Vagina (tissue), 2 donors: ENCODE measurements at regions not wholly inside any gene's neighbourhood (a gene's known extent, or its start where the extent isn't known, plus 50 kb on each side); places are given as distances from the start of the nearest gene placed in this dataset.

ENCODE experiments used
- DNase-seq, 2 donors: peaks; one replicate each; pipeline ENCODE4 v3.0.0-alpha.2; 2017; ENCODE audit errors: extremely low spot score in 2 of 2
- H3K27ac ChIP-seq: fragments of 200-600 bp; sonication (generic); one replicate; pipeline ENCODE4 v1.5.1; 2019
- H3K27me3 ChIP-seq: fragments of 200-600 bp; sonication (generic); one replicate; pipeline ENCODE4 v1.5.1; 2019
- H3K36me3 ChIP-seq, 2 donors: fragments of 200-600 bp; sonication (generic); one replicate each; pipeline ENCODE4 v1.5.1; 2017 to 2019
- H3K4me1 ChIP-seq: fragments of 200-600 bp; sonication (generic); one replicate; pipeline ENCODE4 v1.5.1; 2019
- H3K4me3 ChIP-seq, 2 donors: fragments of 200-600 bp; sonication (generic); 1 replicate in 1 of 2; 2 replicates in 1 of 2; pipeline ENCODE4 v1.5.1; 2016 to 2019
- H3K9me3 ChIP-seq: fragments of 200-600 bp; sonication (generic); one replicate; pipeline ENCODE4 v1.5.1; 2019
- CTCF ChIP-seq, 3 experiments: fragments of 450-650 bp in 2 of 3; fragments of 200-600 bp in 1 of 3; sonication (generic) in 1 of 3; IDR thresholded peaks; one replicate each; pipeline ENCODE4 v1.5.1; 2017 to 2019; ENCODE audit warnings: antibody characterized with exemption in 3 of 3, mild to moderate bottlenecking in 2 of 3, moderate library complexity in 2 of 3
- POLR2A ChIP-seq, 2 donors: fragments of 450-650 bp; IDR thresholded peaks; one replicate each; pipeline ENCODE4 v1.6.1; 2017; ENCODE audit warnings: antibody characterized with exemption in 2 of 2, mild to moderate bottlenecking in 2 of 2, moderate library complexity in 2 of 2
- POLR2AphosphoS5 ChIP-seq, 2 donors: sonication (generic); formaldehyde crosslinking; IDR thresholded peaks; one replicate each; pipeline ENCODE4 v1.9.0; 2017; ENCODE audit warnings: antibody characterized with exemption in 2 of 2, mild to moderate bottlenecking in 2 of 2, low read depth in 1 of 2; ENCODE audit not compliant: insufficient read depth in 1 of 2
- intact Hi-C: fragments of 100-400 bp; cut with DNase I; formaldehyde crosslinking; loops from one replicate; pipeline ENCODE4 v1.15.1; 2023

GRCh38 chr2:128506534-128506933 is 187.9 kb upstream of the HS6ST1 start:
- TF ChIP-seq CTCF (IDR thresholded peaks at IDR 0.05): no peak
- TF ChIP-seq POLR2AphosphoS5 (IDR thresholded peaks at IDR 0.05; ENCODE audit: insufficient read depth in 1 of 2, low read depth in 1 of 2): no peak
- TF ChIP-seq POLR2A (IDR thresholded peaks at IDR 0.05): no peak
- no peak overlapping the region for H3K4me3 ChIP-seq
- no peaks in the 10 kb centered on the region for H3K9me3 ChIP-seq
- no peaks in the 10 kb centered on the region for H3K27me3 ChIP-seq
- no peak overlapping the region for H3K27ac ChIP-seq
- intact Hi-C loops: no loop called here
- no peaks in the 10 kb centered on the region for H3K4me1 ChIP-seq
- no peaks in the 10 kb centered on the region for H3K36me3 ChIP-seq
- DNase-seq: no peak

GRCh38 chr2:128510701-128511397 is 192.2 kb upstream of the HS6ST1 start:
- no peaks in the 10 kb centered on the region for H3K9me3 ChIP-seq
- no peaks in the 10 kb centered on the region for H3K36me3 ChIP-seq
- no peak overlapping the region for H3K4me3 ChIP-seq
- no peaks in the 10 kb centered on the region for H3K4me1 ChIP-seq
- intact Hi-C loops: no loop called here
- no peak for TF ChIP-seq CTCF (IDR thresholded peaks at IDR 0.05)
- no peak for TF ChIP-seq POLR2AphosphoS5 (IDR thresholded peaks at IDR 0.05; ENCODE audit: insufficient read depth in 1 of 2, low read depth in 1 of 2)
- TF ChIP-seq POLR2A (IDR thresholded peaks at IDR 0.05): no peak
- H3K27ac ChIP-seq: no peak overlapping the region
- no peak for DNase-seq
- H3K27me3 ChIP-seq: no peaks in the 10 kb centered on the region

GRCh38 chr2:128511731-128512378 is 193.2 kb upstream of the HS6ST1 start:
- no peak overlapping the region for H3K4me3 ChIP-seq
- intact Hi-C loops: no loop called here
- H3K4me1 ChIP-seq: no peaks in the 10 kb centered on the region
- no peaks in the 10 kb centered on the region for H3K27me3 ChIP-seq
- no peak for DNase-seq
- TF ChIP-seq POLR2A (IDR thresholded peaks at IDR 0.05): no peak
- no peak for TF ChIP-seq POLR2AphosphoS5 (IDR thresholded peaks at IDR 0.05; ENCODE audit: insufficient read depth in 1 of 2, low read depth in 1 of 2)
- no peak for TF ChIP-seq CTCF (IDR thresholded peaks at IDR 0.05)
- H3K9me3 ChIP-seq: no peaks in the 10 kb centered on the region
- no peaks in the 10 kb centered on the region for H3K36me3 ChIP-seq
- no peak overlapping the region for H3K27ac ChIP-seq

- Histone ChIP-seq H3K27me3 (no peaks in the 10 kb centered on the region), H3K4me3 (no peak overlapping the region), H3K27ac (no peak overlapping the region), H3K36me3 (no peaks in the 10 kb centered on the region), H3K9me3 (no peaks in the 10 kb centered on the region), H3K4me1 (no peaks in the 10 kb centered on the region)
- TF ChIP-seq POLR2AphosphoS5 (IDR thresholded peaks at IDR 0.05; ENCODE audit: insufficient read depth in 1 of 2, low read depth in 1 of 2) (no peak), CTCF (IDR thresholded peaks at IDR 0.05) (no peak), POLR2A (IDR thresholded peaks at IDR 0.05) (no peak)
- intact Hi-C loops: no loop called here
- DNase-seq: no peak
Observed at GRCh38 chr2:128512379-128513115, 193.9 kb upstream of the HS6ST1 start.
